CD4-positive, alpha-beta T cell treated with Interleukin-6 at 100 ng/mL for 8 hours (primary cell): ENCODE measurements at regions not wholly inside any gene's neighbourhood (a gene's known extent, or its start where the extent isn't known, plus 50 kb on each side); places are given as distances from the start of the nearest gene placed in this dataset.
A peak's percentile ranks its signal among the peaks of the same experiment; 100 is the strongest.
"Not testable (repeated sequence)": the region's sequence is repeated elsewhere in the genome, so short reads cannot be mapped to it uniquely, and the experiment has no call there.

ENCODE experiments used
- DNase-seq: peaks from one replicate; pipeline ENCODE4 v3.0.0-alpha.2; 2020; ENCODE audit warnings: mixed read lengths, low spot score

DNA sequence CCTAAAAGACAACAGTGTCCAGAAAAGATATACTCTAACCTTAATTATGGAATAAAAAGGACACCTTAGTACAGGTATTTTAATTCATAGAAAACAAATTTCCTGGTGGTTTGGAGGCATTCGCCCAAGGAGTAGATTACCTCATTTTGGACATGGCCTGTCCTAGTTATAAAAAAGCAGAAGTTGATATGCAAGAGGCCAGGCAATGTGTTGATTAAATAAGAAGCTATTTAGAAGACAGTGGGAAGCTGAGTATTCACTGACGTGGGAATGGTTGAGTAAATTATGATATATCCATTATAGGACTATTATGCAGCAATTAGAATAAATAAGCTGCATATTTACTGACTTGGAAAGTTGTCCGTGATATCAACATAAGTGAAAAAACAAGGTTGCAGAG is 314.9 kb downstream of the ALDH8A1 start:
- no peak for DNase-seq

DNA sequence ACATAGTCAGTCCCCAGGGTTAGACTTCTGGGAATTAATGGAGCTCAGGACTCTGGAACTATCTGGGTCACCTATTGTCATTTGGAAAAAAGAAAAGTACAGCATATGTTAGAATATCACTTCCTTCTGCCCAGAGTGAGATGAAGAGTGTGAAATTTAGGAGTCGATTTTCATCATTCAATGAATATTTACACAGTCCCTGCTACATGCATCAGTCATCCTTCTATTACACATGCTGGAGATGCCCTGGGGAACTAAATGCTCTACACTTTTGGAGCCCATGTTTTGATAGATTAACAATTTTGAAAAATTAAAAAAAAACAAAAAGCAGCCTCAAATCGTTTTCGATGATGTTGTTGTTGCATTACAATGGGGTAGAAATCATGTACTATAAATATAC is 315.4 kb downstream of the ALDH8A1 start:
- no peak for DNase-seq

DNA sequence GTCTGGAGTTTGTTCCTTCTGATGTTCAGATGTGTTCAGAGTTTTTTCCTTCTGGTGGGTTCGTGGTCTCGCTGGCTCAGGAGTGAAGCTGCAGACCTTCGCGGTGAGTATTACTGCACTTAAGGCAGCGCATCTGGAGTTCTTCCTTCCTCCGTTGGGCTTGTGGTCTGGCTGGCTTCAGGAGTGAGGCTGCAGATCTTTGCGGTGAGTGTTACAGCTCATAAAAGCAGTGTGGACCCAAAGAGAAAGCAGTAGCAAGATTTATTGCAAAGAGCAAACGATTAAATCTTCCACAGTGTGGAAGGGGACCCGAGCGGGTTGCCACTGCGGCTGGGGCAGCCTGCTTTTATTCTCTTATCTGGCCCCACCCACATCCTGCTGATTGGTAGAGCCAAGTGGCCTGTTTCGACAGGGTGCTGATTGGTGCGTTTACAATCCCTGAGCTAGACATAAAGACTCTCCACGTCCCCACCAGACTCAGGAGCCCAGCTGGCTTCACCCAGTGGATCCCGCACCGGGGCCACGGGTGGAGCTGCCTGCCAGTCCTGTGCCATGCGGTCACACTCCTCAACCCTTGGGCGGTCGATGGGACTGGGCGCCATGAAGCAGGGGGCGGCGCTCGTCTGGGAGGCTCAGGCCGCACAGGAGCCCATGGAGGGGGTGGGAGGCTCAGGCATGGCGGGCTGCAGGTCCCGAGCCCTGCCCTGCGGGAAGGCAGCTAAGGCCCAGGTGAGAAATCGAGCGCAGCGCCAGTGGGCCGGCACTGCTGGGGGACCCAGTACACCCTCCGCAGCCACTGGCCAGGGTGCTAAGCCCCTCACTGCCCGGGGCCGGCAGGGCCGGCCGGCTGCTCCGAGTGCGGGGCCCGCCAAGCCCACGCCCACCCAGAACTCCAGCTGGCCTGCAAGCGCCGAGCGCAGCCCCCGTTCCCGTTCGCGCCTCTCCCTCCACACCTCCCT is 315.3 kb upstream of the SGK1 start:
- DNase-seq = peak; percentile 44

DNA sequence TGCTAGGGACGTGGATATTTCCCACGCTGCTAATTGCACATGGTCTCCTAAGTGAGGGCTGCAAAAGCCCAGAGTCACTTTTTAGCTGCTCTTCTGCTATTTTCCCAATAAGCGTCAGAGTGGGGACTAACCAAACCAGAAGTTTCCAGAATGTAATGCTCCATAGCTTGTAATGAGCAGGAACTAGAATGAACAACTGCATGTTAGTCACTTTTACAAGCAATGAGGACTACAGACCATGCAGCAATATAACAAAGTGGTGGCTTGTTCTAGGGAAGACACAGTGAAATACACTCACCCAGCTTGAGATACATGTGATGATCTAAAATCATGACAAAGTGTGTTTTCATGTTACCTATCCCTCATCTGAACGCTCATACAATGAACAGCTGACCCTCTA is 314.1 kb upstream of the SGK1 start:
- DNase-seq = no peak

DNA sequence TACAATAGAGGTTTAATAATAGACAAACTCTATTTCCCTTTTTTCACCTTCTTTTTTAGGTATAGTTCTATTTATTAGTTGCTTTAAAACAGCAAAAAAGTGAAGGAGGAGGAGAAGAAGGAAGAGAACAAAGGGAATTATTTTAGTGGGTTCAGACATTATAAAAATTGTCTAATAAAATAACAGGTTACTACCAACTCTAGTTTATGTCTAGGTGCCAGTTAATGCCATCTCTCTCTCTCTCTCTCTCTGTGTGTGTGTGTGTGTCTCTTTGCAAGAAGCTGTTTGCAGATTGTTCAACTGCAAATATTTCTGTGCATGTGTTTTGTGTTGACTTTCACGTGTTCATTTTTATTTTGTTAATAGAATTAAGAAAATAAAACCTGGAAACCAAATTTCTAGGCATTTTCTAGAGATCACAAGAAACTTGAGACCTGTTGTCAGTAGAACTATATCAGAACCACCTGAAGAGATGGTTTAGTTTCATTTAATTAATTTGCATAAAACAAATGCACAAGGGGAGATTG is 313.5 kb upstream of the SGK1 start:
- DNase-seq = no peak

DNA sequence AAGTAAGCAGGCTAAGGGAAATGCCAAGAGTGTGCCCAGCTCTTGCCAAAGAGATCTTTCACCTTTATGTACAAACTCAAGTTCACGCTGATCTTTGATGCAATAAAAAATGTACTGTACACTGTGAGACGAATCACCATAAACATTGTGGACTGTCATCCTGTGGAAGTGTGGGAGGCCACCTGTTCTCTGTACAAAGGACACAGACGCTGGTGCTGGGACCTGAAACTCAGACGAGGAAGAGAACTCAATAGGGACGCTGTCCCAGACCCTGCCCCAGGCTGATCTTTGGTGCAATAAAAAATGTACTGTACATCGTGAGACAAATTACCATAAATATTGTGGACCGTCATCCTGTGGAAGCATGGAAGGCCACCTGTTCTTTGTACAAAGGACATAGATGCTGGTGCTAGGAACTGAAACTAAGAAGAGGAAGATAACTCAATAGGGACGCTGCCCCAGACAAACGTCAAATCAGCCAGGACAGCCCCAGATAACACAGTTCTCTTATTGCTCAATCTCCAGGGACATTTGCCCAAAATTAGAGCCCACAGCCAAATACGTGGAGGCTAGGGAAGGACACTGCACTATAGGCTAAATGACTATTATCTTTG is 312.7 kb upstream of the SGK1 start:
- no peak for DNase-seq

DNA sequence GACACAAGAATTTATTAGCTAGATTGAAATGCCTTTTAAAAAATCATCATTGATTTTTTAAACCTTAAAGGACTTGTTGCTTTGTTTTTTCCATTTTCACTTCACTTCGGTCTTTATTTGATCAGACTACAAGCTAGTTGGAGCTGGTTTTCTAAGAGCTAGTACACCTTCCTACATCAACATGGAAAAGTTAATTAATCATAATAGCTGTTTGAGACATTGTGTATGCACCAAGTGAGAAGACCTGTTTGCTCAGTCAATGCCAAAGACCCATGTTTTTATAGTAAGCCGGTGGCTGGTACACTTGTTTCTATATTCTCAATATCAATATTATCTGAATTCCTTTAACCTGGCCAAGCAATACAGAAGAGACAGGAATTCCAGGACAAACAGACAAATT is 310.2 kb upstream of the SGK1 start:
- no peak for DNase-seq

DNA sequence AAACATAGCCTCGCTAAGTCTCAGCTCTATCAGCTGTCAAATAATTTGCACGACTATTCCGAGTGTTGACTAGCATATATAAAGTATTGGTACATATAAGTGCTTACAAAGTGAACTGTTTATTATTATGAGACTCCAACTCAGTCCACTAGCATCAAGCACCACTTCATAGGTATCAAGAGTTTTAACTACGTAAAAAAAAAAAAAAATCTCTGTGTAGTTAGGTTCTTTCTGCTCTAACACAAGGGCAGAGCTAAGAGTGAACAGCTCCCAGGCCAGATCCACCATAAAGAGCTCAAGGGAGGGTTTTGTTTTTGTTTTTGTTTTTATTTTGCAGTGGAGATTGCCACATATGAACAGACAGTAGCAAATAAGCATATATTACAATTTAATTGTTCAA is 309.8 kb upstream of the SGK1 start:
- no peak for DNase-seq

DNA sequence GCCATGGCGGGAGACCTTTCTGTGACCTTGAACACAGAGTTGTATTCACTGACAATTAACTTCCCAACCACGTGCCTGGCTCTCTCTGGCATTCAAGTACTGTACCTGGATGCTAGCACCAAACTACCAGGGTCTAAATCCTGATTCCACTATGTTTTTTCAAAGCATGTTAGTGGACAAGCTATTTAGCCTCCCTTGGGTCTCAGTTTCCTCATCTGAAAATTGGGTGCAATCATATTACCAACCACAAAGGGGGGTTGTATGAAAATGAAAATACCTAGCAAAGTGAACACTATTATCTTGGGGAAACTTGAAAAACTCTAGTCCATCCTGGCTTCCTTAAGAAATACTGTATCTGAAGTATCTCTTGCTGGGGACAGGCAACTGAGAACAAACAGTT is 308.7 kb upstream of the SGK1 start:
- DNase-seq = no peak

DNA sequence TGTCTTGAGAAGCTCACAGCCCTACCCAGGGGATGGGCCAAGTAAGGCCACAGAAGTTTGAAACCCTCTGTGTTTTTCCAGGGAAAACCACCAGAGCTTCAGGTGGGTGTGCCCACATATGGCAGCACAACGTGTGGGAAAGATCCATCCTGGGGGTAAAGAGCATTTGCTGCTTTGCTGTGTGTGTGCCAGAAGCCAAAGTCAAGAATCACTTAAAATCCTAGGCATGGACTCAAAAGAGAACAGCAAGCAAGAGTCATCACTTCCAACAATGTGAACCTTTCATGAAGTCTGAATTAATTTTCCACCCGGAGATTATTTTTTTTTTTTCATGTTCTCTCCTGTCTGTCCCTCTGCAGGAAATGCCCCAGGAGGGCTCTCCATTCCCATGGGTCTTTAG is 308.2 kb upstream of the SGK1 start:
- no peak for DNase-seq

DNA sequence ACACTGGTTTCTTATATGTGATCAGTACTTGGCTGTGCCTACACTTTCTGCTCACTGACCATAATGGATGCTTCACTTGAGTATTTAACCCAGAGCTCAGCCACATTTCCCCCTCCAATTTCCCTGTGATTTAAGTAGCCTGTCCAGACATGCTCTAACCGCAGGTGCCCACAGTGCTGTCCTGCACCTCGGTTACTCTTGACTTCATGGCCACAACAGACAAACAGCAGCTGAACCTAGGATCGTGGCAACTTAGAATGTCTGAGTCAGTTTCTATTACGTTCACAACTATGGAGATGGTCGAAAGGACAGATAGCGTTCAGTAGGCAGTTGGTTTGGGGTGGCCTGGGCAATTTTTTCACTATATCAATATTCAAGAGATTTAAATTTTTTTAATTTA is 306.9 kb upstream of the SGK1 start:
- DNase-seq = no peak

DNA sequence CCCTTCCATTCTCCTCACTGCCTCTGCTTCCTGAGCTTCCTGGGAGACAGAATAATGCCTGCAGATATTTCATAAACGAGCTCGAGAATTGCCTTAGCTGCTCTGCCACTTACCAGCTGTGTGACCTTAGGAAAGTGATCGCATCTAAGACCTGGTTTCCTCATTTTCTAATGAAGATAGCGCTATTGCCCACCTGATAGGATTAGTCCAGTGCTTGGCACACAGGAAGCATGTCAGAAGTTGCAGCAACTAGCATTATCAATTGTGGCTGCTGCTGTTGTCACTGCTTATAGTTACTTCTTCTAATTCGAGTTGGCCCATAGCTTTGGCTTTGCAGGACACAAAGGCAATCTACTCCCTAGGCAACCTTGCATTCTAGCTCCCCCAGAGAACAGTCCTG is 305.5 kb upstream of the SGK1 start:
- no peak for DNase-seq

DNA sequence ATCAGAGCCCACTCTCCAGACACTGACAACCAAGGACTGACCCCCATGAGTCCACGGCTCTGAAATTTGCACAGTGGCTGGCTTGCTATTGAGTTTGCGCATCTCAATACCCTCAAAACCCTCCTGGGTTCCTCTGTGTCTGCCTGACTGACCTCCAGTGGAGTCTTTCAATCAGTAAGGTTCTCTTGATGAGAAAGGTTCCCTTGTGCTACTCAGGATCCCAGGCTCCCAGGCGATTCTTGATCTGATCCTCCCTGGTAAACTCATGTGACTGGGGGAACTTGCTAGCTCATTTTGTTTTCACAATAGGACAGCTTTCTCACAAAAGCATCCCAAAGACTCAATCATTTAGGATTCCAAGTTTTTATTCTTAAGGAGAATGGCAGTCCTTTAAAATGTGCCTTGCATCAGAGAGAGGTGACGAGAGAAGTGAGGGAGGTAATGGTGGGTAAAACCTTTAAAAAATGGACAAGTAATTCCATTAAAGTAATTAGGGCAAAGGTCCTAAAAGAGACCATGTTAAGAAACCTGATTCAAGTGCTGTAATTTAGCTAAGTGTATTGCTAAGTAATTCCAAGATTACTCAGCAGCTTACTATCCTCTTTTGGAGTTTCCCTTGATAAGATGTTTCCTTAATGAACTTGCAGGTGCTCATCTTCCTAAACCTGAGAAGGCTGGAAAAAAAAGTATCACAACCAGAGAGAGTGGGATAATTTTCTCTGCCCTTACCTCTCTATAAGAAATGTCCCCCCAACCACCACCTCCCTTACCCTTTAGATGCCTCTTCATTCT is 304.7 kb upstream of the SGK1 start:
- DNase-seq = no peak

DNA sequence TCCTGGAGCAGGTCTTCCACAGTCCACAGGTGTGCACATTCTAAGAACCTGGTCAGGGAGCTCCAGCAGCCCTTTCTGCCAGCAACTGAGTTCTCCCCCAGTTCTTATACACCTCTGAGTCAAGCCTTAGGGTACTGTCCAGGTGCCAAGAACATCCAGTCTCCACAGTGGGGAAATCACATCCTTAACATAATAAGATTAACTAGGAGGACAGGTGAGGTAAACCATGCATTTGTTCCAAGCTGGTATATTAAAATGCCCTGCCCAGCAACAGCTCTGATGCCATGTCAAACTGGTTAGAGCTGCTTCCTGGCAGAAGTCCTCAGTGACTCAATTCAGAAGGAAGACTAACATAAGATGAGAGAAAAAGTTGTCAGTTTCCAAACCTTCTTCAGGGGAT is 303.9 kb upstream of the SGK1 start:
- DNase-seq = no peak

DNA sequence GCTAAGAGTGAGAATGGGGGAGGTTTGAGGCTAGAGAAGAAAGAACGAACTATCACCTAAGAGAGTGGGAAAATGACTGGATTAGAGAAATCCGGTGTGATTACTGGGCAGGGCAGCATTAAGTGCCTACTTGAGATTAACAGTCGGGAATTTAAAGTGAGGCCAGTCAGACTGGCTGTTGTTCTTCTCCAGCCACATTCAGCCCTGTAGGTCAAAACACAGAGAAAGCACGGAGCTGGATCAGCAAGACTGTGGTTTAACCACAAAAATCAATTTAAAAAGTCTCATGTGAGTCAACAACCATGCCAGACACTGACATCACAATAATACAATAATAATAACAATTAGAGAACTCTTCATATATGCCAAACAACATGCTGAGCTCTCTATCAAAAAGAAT is 301.9 kb upstream of the SGK1 start:
- DNase-seq = no peak

DNA sequence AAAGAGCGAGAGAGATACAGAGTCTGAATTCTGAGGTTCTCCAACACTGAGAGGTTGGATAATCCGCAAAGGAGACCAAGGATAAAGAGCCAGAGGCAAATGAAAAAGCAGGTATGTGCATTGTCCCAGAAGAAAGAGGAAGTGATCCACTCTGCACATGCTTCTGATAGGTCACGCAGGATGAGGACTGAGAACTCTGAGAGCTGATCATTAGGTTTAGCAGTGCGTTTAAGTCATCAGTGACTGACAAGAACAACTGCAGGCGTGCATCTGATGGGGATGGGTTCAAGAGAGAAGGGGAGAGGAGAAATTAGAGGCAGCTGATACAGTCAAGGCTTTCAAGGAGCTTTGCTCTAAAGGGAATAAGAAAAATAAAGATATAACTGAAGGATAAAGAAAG is 301.2 kb upstream of the SGK1 start:
- no peak for DNase-seq

DNA sequence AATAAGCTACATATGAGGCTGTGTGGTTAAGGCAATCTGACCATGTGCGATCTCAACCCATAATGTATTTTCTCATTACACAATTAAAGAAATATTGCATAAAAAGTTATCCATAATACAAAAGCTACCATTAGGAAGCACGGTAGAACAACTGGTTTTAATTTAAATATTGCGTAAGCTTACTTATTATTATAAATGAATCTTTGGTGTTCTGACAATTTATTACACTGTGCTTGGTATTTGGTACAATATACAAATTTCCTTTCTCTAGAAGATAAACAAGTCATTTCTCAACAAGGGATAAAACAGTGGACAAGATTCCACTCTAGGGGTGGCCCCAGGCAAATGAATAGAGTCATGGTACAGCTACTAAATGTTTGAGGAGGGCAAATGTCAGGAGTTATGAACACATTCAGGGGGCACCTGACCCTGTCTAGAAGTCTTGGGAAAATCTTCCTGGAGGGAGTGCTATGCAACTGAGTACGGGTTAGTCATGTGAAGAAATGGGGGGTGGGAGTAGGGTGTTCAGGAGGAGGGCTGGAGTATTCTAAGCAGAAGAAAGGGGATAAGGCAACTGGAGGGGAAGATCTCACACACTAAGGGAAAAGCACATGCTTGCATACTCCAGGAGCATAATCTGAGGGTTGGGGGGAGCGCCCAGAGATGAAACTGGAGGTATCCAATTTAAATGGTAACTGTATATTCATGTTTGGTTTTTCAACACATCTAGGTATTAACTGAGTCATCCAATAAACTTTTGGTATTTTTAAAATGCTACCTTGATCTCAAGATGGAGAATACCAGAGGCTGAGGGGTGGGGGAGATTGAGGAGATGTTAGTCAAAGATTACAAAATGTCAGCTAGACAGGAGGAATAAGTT is 296.9 kb upstream of the SGK1 start:
- no peak for DNase-seq

DNA sequence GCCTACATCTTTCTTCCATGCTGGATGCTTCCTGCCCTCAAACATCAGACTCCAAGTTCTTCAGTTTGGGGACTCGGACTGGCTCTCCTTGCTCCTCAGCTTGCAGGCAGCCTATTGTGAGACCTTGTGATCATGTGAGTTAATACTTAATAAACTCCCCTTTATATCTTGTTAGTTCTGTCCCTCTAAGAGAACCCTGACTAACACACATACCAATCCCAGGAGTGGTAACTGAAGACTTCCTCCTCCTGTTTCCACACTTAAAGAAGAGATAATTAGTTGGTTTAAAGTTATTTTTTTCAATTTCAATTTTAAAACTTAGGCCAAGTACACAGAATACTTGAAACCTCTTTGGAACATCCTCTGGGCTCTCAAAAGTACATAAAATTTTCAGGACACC is 294.2 kb upstream of the SGK1 start:
- not testable (repeated sequence) for DNase-seq

DNA sequence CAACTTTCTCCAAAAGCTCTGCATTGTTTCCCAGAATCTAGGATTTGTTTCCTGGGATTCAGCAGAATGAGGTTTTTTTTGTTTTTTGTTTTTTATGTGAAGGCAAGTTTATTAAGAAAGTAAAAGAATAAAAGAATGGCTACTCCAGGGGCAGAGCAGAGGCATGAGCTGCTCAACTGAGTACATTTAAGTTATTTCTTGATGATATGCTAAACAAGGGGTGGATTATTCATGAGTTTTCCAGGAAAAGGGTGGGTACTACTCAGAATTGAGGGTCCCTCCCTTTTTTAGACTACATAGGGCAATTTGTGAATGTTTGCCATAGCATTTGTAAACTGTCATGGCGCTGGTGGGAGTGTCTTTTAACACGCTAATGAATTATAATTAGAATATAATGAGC is 292.5 kb upstream of the SGK1 start:
- no peak for DNase-seq

DNA sequence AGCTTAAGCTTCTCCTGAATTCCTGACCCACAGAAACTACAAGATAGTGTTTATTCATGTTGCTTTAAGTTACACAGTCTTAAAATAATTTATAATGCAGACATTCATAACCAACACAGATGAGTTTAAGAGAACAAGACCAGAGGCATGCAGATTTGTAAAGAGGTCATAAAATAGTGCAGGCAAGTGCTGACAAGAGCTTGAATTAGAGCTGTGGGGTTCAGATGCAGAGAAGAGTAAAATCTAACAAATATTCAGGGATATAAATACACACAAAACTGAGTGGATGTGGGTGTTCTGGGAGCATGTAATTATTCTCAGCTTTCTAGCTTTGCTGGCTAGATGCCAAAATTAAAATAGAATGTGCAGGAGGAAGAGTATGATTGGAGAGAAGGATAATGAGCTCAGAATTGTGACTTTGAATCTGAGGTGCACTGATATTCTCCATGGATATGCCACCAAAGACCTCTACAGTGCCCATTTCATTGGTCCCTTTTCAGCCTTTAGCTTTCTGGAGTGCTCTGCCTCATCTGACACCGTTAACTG is 291.9 kb upstream of the SGK1 start:
- DNase-seq = no peak

DNA sequence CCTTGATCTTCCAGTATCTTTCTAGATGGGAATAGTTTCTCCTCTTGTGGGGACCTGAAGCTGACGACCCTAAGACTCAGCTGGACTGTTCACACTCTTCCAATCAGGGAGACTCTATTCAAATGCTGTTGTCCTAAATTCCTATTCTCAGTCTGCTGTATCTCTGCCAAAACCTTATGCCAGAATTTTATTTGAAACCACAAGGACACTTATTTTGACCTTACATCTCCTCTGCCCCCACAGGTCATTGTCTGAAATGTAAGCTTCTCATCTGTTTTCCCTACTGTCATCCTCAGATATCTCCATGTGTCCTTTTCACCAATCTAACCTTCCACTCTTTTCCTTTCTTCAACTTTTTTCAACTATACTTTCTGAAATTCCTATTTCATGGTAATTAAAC is 289.5 kb upstream of the SGK1 start:
- DNase-seq = no peak
